Prostate gland (tissue), 2 donors: ENCODE measurements at regions not wholly inside any gene's neighbourhood (a gene's known extent, or its start where the extent isn't known, plus 50 kb on each side); places are given as distances from the start of the nearest gene placed in this dataset.

Experiments
- CTCF ChIP-seq, 4 experiments: fragments of 200-600 bp in 2 of 4; fragments of 450-650 bp in 2 of 4; sonication (generic) in 2 of 4; IDR thresholded peaks; 1 replicate in 3 of 4; 2 replicates in 1 of 4; pipeline ENCODE4 v1.5.1; 2016 to 2019; ENCODE audit warnings: antibody characterized with exemption in 4 of 4, mild to moderate bottlenecking in 2 of 4, moderate library complexity in 2 of 4
- POLR2A ChIP-seq: fragments of 450-650 bp; IDR thresholded peaks from one replicate; pipeline ENCODE4 v1.6.1; 2016; ENCODE audit warnings: antibody characterized with exemption, mild to moderate bottlenecking

GRCh38 chr12:71069311-71069710 is 88.5 kb downstream of the TSPAN8 start:
- no peak for TF ChIP-seq CTCF (IDR thresholded peaks at IDR 0.05)
- TF ChIP-seq POLR2A, result no peak
